ENCODE measurements at regions not wholly inside any gene's neighbourhood (a gene's known extent, or its start where the extent isn't known, plus 50 kb on each side); places are given as distances from the start of the nearest gene placed in this dataset.

- DNase-seq (ENCODE audit: low read depth), result no peak
- no peak overlapping the region for H3K4me3 ChIP-seq (ENCODE audit: low read length)
- TF ChIP-seq, protein P1, sequence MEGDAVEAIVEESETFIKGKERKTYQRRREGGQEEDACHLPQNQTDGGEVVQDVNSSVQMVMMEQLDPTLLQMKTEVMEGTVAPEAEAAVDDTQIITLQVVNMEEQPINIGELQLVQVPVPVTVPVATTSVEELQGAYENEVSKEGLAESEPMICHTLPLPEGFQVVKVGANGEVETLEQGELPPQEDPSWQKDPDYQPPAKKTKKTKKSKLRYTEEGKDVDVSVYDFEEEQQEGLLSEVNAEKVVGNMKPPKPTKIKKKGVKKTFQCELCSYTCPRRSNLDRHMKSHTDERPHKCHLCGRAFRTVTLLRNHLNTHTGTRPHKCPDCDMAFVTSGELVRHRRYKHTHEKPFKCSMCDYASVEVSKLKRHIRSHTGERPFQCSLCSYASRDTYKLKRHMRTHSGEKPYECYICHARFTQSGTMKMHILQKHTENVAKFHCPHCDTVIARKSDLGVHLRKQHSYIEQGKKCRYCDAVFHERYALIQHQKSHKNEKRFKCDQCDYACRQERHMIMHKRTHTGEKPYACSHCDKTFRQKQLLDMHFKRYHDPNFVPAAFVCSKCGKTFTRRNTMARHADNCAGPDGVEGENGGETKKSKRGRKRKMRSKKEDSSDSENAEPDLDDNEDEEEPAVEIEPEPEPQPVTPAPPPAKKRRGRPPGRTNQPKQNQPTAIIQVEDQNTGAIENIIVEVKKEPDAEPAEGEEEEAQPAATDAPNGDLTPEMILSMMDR (conservative IDR thresholded peaks at IDR 0.05; ENCODE audit: low read depth, low read length), result no peak
Observed at GRCh38 chr6:141848029-141848890, 284.5 kb upstream of the GJE1 start.

DNA sequence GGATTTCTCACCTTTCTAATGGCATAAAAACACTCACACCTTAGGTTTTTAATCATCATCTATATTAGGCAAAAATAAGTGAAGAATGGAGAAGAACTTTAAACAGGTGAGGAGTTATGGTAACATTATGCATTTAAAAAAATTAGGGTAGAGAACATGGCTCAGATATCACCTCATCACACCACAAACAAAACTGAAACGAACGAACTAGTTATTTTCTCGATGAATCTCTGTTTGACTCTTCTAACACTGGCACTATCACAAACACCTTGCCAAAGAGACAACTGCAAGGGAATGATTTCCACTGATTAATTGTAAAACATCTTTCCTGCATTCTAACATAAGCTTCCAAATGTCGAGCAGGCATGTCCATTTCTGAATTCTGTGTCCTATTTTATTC lies 286.1 kb upstream of the GJE1 start:
- DNase-seq (ENCODE audit: low read depth), result no peak
- no peak overlapping the region for H3K4me3 ChIP-seq (ENCODE audit: low read length)
- TF ChIP-seq, protein P1 (conservative IDR thresholded peaks at IDR 0.05; ENCODE audit: low read depth, low read length), result no peak

GRCh38 chr6:141843178-141843834 lies 289.4 kb upstream of the GJE1 start:
- H3K4me3 ChIP-seq (ENCODE audit: low read length), result no peak overlapping the region
- TF ChIP-seq, protein P1 (conservative IDR thresholded peaks at IDR 0.05; ENCODE audit: low read depth, low read length), result no peak
- no peak for DNase-seq (ENCODE audit: low read depth)

- TF ChIP-seq, protein P1 (conservative IDR thresholded peaks at IDR 0.05; ENCODE audit: low read depth, low read length), result no peak
- no peak for DNase-seq (ENCODE audit: low read depth)
- H3K4me3 ChIP-seq (ENCODE audit: low read length), result no peak overlapping the region
Observed at GRCh38 chr6:141833001-141833655, 299.6 kb upstream of the GJE1 start.

GRCh38 chr6:141830530-141830929 lies 302.2 kb upstream of the GJE1 start:
- H3K4me3 ChIP-seq (ENCODE audit: low read length), result no peak overlapping the region
- no peak for DNase-seq (ENCODE audit: low read depth)
- TF ChIP-seq, protein P1 (conservative IDR thresholded peaks at IDR 0.05; ENCODE audit: low read depth, low read length), result no peak

DNA sequence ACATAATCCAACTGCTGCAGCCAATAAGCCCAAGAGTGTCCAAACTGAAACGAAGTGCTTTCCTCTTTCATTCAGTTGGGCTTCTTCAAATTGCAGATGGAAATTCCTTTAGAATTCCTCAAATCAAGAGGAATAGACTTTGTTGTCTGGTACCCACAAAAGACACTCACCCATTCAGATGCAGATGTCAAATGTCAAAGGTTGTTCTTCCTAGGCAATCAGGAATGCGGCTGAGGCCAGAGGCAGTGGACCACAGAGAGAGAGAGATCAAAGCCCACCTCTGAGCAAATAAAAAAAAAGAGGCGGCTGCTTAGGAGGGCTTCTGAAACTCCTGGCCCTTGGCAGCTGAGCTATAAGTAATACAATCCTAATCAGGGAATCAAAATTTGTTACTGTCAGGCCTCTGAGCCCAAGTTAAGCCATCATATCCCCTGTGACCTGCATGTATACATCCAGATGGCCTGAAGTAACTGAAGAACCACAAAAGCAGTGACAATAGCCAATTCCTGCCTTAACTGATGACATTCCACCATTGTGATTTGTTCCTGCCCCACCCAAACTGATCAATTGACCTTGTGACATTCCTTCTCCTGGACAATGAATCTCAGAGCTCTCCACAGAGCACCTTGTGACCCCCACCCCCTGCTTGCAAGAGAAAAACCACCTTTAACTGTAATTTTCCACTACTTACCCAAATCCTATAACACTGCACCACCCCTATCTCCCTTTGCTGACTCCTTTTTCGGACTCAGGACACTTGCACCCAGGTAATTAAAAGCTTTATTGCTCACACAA lies 303.0 kb upstream of the GJE1 start:
- TF ChIP-seq, protein P1 (conservative IDR thresholded peaks at IDR 0.05; ENCODE audit: low read depth, low read length), result no peak
- H3K4me3 ChIP-seq (ENCODE audit: low read length), result no peak overlapping the region
- DNase-seq (ENCODE audit: low read depth), result no peak
